Activated CD4-positive, CD25-positive, alpha-beta regulatory T cell (primary cell): ENCODE measurements at regions not wholly inside any gene's neighbourhood (a gene's known extent, or its start where the extent isn't known, plus 50 kb on each side); places are given as distances from the start of the nearest gene placed in this dataset.

ENCODE experiments used
- DNase-seq, 4 experiments: peaks; one replicate each; lab custom pipeline; 2025; lab: John Stamatoyannopoulos, UW

- no peak for DNase-seq
These were observed 804.3 kb downstream of the RNF144A start for GRCh38 chr2:7721413-7721995.

- DNase-seq = no peak
These were observed 805.1 kb downstream of the RNF144A start for GRCh38 chr2:7722212-7722910.

DNA sequence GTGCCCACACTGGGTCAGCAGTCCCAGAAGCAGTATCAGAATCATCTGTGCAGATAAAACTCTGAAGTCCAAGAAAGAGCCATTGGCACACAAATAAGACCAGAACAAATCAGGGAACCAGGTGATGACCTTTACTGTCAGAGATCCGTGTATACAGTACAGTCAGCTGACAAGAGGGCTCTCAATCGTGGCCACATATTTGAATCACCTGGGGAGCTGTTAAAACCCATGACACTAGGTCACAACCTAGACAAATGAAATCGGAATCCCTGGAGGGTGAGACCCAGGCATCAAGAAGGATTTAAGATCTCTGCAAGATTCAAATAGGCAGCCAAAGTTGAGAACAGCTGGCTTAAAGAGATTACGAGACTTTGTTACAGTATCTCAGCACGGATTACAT lies 807.1 kb downstream of the RNF144A start:
- DNase-seq = no peak

GRCh38 chr2:7725171-7725849 lies 808.1 kb downstream of the RNF144A start:
- DNase-seq = no peak

DNA sequence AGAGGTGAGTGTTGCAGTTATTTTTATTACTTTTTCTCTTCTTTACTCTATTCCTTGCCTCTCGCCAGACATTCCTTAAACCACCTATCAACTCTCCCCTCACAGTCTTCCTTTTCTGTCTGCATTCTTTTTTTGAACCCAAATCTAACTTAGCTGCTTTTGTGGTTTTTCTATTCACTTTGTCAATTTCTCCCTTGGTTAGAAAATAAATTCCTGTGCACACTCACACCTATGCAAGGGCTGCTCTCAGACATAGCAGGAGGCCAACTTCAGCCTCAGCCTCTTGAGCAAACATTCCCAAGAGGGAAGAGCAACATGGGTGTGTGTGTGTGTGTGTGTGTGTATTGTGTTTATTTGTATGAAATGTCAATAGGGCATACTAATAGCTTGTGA lies 808.6 kb downstream of the RNF144A start:
- no peak for DNase-seq

GRCh38 chr2:7726989-7727388 lies 809.8 kb downstream of the RNF144A start:
- DNase-seq = no peak

DNA sequence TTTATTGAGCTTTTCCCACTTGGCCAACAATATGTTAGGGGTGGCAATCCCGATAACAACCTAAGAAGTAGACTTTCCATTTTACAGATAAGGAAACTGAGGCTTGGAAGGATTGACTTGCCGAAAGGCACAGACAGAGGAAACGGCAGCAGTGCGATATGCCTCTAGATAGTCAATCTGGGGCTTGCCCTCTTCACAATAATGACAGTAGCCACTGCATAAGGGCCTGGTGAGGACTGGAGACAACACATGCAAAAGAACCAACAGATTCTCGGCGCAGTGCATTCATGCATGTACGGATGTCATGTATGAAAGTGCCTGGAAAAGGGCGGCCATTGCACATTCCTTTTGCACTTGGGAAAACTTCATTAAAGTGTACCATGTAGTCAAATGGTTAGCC lies 811.2 kb downstream of the RNF144A start:
- DNase-seq = no peak

DNA sequence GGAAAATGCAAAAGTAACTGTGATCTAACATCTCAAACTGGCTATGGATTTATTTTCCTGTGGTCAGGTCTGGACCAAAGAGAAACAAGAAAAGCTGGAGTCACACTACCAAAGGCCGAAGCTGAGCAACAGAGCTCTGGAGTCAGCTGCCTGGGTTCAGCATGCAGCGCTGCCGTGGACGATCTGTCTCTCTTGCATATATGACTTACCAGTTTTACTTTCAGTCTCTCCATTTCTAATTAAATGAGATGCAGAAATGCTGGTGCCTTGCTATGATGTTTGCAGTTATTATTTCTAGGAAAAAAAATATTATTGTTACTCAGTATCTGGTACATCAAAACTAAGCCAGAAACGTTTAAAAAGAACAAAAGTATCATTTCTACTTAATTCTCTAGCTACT lies 813.2 kb downstream of the RNF144A start:
- no peak for DNase-seq

DNA sequence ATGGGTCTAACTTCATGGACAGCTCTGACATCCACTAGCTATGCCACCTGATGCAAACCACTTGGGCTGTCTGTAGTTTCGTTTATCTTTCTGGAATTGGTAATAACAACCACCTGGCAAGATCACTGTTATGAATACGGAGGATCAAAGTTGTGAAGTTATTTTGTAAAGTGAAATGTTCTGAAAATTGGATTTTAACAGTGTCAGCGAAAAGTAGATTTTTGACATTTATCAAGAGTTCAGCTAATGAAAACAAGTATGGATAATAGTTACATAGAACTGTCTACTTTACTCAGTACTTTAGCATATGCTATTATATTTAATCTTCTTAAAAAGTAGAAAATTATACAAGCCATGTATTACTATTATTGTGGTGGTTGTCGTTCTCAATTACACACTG lies 813.8 kb downstream of the RNF144A start:
- DNase-seq = no peak

DNA sequence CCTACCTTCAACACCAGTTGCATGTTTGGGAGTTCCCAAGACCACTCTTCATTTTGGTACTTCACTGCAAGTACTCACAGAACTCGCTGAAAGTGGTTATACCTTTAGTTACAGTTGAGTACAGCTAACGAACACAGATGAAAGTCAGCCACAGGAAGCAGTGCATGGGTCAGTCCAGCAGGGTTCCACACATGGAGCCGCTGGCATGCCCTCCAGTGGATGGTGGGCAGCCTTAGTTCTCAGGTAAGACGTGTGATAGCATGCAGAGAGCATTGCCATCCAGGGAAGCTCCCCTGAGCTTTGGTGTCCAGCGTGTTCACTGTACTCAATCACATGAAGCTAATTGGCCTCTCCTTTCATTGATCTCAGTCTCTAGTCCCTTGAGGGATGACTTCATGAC lies 815.3 kb downstream of the RNF144A start:
- DNase-seq = no peak

DNA sequence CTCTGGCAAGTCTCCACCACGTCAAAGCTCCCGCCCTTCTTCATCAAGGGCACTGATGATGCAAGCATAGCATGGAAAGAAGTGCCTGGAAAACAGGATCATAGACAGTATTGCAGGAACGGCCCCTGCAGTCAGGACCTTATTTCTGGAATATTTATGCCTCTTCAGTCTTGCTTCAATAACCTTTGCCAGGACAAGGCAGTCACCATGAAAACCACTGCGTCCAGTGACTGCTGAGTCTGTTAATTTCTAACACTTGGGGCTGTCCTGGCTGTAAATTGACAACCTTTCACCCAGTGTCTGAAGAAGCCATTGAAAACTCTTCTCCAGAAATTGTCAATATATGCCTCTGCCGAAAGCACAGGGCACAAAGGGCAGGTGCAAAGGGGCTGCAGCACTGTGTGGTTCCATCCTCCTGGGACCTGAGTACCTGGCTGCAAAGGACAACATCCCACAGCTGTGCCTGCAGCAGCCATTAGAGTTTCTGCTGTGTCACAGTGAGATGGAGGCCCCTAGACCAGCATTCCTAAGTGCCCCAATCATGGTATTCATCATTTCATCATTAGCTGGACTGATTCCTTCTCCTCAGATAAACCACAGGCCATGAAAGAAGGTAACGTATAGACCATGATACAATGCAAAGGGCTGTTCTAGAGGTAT lies 819.6 kb downstream of the RNF144A start:
- no peak for DNase-seq

DNA sequence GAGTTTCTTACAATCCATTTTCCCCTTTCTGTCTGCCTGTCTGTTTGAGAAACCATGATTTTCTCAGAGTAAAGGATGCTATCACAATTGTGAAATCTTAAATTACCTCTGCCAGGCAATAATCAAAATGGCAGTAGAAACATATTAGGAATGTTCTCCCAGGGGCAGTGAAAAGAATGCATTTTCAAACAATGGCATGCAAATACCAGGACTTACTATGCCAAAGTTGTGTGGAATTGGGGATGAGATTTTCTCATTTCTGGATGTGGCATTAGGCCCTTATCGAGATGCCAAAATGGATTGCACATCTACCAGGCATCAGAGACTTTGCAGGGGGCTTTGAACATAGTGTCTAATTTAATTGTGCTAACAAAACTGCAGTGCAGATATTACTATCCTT lies 821.4 kb downstream of the RNF144A start:
- no peak for DNase-seq

DNA sequence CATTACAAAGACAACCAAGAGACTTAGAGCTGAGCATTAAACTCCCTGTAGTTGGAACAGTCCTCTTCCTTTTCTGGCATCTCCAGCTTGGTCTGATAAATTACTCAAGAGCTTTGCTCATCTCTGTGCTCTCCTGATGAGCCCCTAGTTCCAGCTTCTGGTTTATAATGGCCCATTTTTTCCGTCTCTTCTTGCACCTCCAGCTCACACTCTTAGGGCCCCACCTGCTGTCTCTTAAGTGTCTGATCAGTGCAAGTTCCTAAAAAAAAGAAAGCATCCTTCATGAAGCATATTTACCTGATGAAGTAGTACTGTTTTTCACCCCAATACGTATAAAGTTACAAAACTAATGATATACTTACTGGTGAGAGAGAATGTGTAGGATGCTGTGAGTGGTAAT lies 822.9 kb downstream of the RNF144A start:
- no peak for DNase-seq

- DNase-seq = no peak
These were observed 825.1 kb downstream of the RNF144A start for GRCh38 chr2:7742301-7742700.

- DNase-seq = no peak
These were observed 827.6 kb downstream of the RNF144A start for GRCh38 chr2:7744827-7745226.

DNA sequence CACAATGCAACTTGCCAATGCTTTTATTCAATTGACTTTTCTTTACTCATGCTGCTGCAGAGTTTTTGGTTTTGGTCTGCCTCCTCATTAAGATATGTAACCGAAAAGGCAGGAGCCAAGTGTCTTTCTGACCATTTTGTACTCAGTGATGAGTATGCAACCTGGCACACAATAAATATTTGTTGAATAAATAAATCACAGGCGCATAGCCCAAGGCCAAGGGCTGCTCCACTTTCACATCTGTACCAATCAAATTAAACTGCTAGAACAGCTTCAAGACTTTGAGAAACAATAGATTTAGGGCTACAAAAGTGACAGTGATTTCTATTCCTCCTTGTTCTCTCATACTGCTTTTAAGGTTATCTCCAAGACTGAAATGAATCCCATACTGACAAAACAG lies 828.2 kb downstream of the RNF144A start:
- no peak for DNase-seq

- no peak for DNase-seq
These were observed 831.7 kb downstream of the RNF144A start for GRCh38 chr2:7748717-7749415.

DNA sequence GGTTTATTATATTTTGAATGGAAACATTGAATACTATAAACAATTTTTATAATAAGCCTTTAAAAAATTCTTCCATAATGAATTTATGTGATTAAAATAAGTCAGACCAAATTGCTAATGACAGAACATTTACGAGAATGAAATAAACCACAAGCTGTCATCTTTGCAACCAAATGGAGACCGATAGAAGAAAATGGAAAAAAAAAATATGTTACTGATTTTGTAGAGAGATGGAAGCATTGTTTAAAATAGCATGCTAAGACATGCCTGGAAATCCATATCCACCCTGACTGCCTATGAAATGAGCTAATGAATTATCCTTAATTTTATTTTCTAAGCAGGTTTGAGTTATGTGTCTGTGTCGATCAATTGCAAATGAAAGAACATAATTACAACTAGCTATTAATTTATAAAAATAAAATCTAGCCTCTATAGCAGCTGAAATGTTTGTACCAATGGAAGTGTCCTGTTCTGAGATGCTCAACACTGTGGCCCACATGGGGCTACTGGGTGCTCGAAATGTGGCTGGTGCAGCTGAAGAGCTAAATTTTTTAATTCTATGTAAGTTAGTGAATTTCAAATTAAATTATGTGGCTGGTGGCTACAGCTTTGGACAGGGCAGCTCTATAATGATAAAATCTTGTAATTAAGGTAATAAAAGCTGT lies 832.8 kb downstream of the RNF144A start:
- DNase-seq = no peak

DNA sequence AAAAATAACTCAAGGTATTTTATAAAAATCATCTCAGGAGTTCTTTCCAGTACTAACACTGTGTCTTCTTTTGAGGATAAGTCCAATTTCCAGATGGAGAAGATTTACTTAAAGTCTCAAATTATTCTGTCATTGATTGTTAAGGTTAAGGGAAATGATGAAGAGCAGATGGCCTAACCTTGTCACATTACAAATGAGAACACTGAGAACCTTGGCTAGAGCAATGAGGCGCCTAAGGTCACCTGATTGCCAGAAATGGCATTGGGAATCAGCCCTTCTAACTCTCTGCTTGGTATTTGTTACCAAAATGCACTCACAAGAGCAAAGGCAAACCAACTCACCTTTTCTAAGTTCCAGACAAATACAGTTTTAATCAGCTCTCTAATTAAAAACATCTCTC lies 835.1 kb downstream of the RNF144A start:
- DNase-seq = no peak

- no peak for DNase-seq
These were observed 836.6 kb downstream of the RNF144A start for GRCh38 chr2:7753777-7754176.

DNA sequence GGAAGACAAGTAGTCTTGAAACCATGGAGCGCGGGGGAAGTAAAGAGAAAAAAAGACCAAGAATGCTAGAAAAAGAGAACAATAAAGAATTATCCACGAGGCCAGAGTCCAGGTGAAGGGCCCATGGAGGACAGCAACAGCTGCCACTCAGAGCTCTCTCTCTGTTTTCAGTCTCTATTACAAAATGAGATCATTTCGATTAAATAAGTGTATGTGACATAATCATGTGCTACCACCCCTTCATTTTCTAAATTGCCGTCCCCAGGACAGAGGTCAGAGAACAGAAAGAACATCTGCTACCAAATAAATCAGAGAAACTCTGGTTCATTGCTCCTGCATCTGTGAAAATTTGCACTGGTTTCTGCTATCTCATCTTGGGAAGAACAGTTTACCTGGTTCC lies 838.7 kb downstream of the RNF144A start:
- DNase-seq = no peak
